Psoas muscle (tissue), 7 donors: ENCODE measurements at regions not wholly inside any gene's neighbourhood (a gene's known extent, or its start where the extent isn't known, plus 50 kb on each side); places are given as distances from the start of the nearest gene placed in this dataset.

ENCODE experiments used
- ATAC-seq, 4 donors: fragments of 200-7000 bp; cut with Tn5 transposase; one replicate each; pipeline ENCODE4 v1.9.1; 2020; ENCODE audit warnings: moderate library complexity in 3 of 4, mild to moderate bottlenecking in 2 of 4
- DNase-seq, 2 donors: peaks; one replicate each; pipeline ENCODE4 v3.0.0-alpha.2; 2020
- H3K27ac ChIP-seq: fragments of 200-600 bp; one replicate; pipeline ENCODE4 v1.8.0; 2022
- H3K27me3 ChIP-seq, 3 donors: fragments of 200-600 bp in 1 of 3; one replicate each; pipeline versions ENCODE4 v1.6.1 to v1.8.0; 2013 to 2022; ENCODE audit warnings: low read length in 2 of 3, mild to moderate bottlenecking in 2 of 3, moderate library complexity in 1 of 3; ENCODE audit not compliant: insufficient read depth in 3 of 3
- H3K36me3 ChIP-seq, 2 donors: fragments of 200-600 bp in 1 of 2; one replicate each; pipeline versions ENCODE4 v1.6.1 to v1.8.0; 2013 to 2022; ENCODE audit warnings: low read depth in 1 of 2, mild to moderate bottlenecking in 1 of 2, moderate library complexity in 1 of 2; ENCODE audit not compliant: insufficient read depth in 1 of 2
- H3K4me1 ChIP-seq: fragments of 200-600 bp; one replicate; pipeline ENCODE4 v1.8.0; 2022
- H3K4me3 ChIP-seq: fragments of 200-600 bp; one replicate; pipeline ENCODE4 v1.8.0; 2022; ENCODE audit warnings: mild to moderate bottlenecking
- H3K9me3 ChIP-seq: fragments of 200-600 bp; one replicate; pipeline ENCODE4 v1.8.0; 2022
- CTCF ChIP-seq: fragments of 200-600 bp; IDR thresholded peaks from one replicate; pipeline ENCODE4 v1.8.0; 2022; ENCODE audit warnings: antibody characterized with exemption
- WGBS, 3 donors: extraction: QIAGEN DNeasy Blood & Tissue Kit; methylation state at CpG; one replicate each; pipeline versions ENCODE4 v1.1.6 to v1.1.7; 2013; 5-methylcytosine and 5-hydroxymethylcytosine counted together
- intact Hi-C, 2 donors: fragments of 100-400 bp; cut with DNase I; formaldehyde crosslinking; loops; one replicate each; pipeline versions ENCODE4 v1.11.0 to v1.14.2; 2022
- donor health status: healthy with polysubstance abuse.
- donor health status: DM: no; HTN: no; CAD: no; lungs with moderate emphysema.
- donor health status: Bipolar disorder and iron deficiency.
- donor health status: healthy.
- donor health status: DM: yes; HTN: yes; CAD: no.
- donor health status: DM: no; HTN: no; CAD: no.
- donor health status: DM: yes; HTN: yes; CAD: no.

DNA sequence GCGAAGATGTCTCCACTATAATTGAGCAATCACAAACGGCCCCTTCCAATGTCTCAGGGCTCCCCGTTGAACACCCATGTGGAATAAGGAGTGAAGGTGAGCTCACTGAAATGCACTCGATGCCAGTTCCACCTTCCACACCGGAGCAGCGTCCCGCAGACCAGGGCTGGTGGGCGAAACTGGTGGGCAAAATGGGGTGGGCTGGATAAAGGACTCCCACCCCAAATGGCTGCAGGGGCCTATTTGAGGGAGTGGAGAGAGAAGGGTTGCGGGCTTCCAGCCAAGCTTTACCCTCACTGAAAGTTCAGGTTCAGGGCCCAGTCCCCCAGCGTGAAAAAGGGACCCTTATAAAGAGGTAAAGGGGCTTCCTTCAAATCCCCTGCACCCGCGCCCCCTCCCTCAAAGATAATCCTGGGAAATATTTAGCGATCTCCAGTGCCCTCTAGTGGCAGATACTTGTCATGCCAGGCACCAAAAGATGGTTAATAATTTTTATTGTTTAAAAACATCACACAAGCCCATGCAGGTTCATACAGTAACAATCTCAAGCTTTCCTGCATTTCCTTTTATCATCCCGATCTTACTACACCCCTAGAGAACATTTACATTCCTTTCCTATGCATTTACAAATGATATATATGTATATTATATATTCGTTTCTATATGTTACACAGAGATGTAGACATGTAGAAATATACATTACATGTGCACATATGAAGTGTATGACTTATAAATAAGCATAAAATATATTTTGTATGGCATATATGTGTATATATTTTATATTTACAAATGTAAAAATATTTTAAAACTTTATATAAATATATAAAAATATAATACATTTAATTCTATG, 58.2 kb upstream of the NKX2-2 start:
- TF ChIP-seq CTCF, result peak; percentile 87
- peaks cover 3% of the 10 kb centered on the region for H3K9me3 ChIP-seq
- H3K36me3 ChIP-seq, result no peaks in the 10 kb centered on the region
- no peak overlapping the region for H3K27ac ChIP-seq
- peaks cover 0 to 5% (median 0%) of the 10 kb centered on the region in 3 donors for H3K27me3 ChIP-seq
- intact Hi-C loops, result loop anchor here (5.0 kb wide), 2 partner anchors 710 to 735 kb away; no protein-coding TSS in a partner anchor
- H3K4me3 ChIP-seq, result no peak overlapping the region
- ATAC-seq (no peak), DNase-seq (no peak)
- WGBS, 3 donors, result 31 to 37% (median 32%) methylated on average over 15 of the region's 15 CpGs
- no peaks in the 10 kb centered on the region for H3K4me1 ChIP-seq

- no peak for TF ChIP-seq CTCF
- Histone ChIP-seq H3K9me3 (peaks cover 9% of the 10 kb centered on the region), H3K27ac (no peak overlapping the region), H3K4me1 (no peaks in the 10 kb centered on the region), H3K36me3 (no peaks in the 10 kb centered on the region), H3K27me3 (peaks cover 0 to 8% (median 6%) of the 10 kb centered on the region in 3 donors), H3K4me3 (no peak overlapping the region)
- WGBS, 3 donors, result 64 to 71% (median 67%) methylated on average over 7 of the region's 7 CpGs
- ATAC-seq (no peak), DNase-seq (no peak)
- intact Hi-C loops, result loop anchor here (5.0 kb wide), 2 partner anchors 708 to 733 kb away; no protein-coding TSS in a partner anchor
Measured at GRCh38 chr20:21570285-21570992, 56.6 kb upstream of the NKX2-2 start.

DNA sequence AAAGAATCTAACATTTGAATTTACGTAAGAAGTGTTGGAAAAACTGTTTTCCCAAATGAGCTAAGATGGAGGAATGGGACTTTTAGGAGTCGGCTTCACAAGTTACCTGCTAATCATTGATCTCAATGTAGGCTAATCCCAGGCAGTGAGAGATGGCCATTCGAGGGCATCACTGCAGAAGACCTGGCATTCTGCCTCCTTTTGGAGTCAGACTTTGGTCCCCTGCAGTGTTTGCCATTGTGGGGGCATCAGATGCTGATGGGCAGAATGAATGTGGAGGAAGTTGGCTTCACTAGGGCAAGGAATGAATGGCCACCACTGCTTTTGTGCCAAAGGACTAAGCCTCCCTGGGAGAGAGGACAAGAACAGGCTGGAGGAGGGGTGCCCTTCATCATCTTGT, 55.7 kb upstream of the NKX2-2 start:
- no peak overlapping the region for H3K27ac ChIP-seq

GRCh38 chr20:21564127-21564773, 50.4 kb upstream of the NKX2-2 start:
- Histone ChIP-seq H3K36me3 (no peaks in the 10 kb centered on the region), H3K27ac (no peak overlapping the region), H3K4me3 (no peak overlapping the region), H3K9me3 (peaks cover 9% of the 10 kb centered on the region), H3K4me1 (no peaks in the 10 kb centered on the region), H3K27me3 (peaks cover 3 to 13% (median 6%) of the 10 kb centered on the region in 3 donors)
- 69 to 77% (median 76%) methylated on average over 15 of the region's 15 CpGs for WGBS, 3 donors
- intact Hi-C loops, result no loop called here
- DNase-seq (no peak), ATAC-seq (no peak)
- TF ChIP-seq CTCF, result no peak

More for the DNA sequence above, 55.7 kb upstream of the NKX2-2 start:
- H3K27me3 ChIP-seq, result peaks cover 0 to 8% (median 6%) of the 10 kb centered on the region in 3 donors
- peaks cover 9% of the 10 kb centered on the region for H3K9me3 ChIP-seq
- intact Hi-C loops, result no loop called here
- no peaks in the 10 kb centered on the region for H3K4me1 ChIP-seq
- no peak for ATAC-seq
- TF ChIP-seq CTCF, result no peak
- H3K36me3 ChIP-seq, result no peaks in the 10 kb centered on the region
- no peak for DNase-seq
- 78 to 83% (median 80%) methylated on average over 3 of the region's 3 CpGs for WGBS, 3 donors
- no peak overlapping the region for H3K4me3 ChIP-seq
